ENCODE measurements at regions not wholly inside any gene's neighbourhood (a gene's known extent, or its start where the extent isn't known, plus 50 kb on each side); places are given as distances from the start of the nearest gene placed in this dataset.
A peak's percentile ranks its signal among the peaks of the same experiment; 100 is the strongest.
"Not testable (repeated sequence)": the region's sequence is repeated elsewhere in the genome, so short reads cannot be mapped to it uniquely, and the experiment has no call there.

- not testable (repeated sequence) for DNase-seq
Observed at GRCh38 chr2:90052113-90052631, 1360.7 kb downstream of the RPIA start.

- DNase-seq, result peak in 6 of 56 donors; percentile 0 to 31 (median 4)
Observed at GRCh38 chr2:90069290-90069894, 1377.9 kb downstream of the RPIA start.

GRCh38 chr2:90076311-90076710 is 1384.8 kb downstream of the RPIA start:
- no peak for DNase-seq

- no peak for DNase-seq
Observed at GRCh38 chr2:90077948-90078347, 1386.5 kb downstream of the RPIA start.

GRCh38 chr2:90079374-90079773 is 1387.9 kb downstream of the RPIA start:
- no peak for DNase-seq

GRCh38 chr2:90087792-90088191 is 1396.3 kb downstream of the RPIA start:
- DNase-seq, result not testable (repeated sequence)

GRCh38 chr2:90093571-90094270 is 1402.2 kb downstream of the RPIA start:
- not testable (repeated sequence) for DNase-seq

- not testable (repeated sequence) for DNase-seq
Observed at GRCh38 chr2:90097617-90098016, 1406.1 kb downstream of the RPIA start.

GRCh38 chr2:90105142-90105541 is 1413.7 kb downstream of the RPIA start:
- not testable (repeated sequence) for DNase-seq

- DNase-seq, result not testable (repeated sequence)
Observed at GRCh38 chr2:90123409-90123808, 1431.9 kb downstream of the RPIA start.

GRCh38 chr2:90139046-90139445 is 1447.6 kb downstream of the RPIA start:
- DNase-seq, result not testable (repeated sequence)

GRCh38 chr2:90141558-90141957 is 1450.1 kb downstream of the RPIA start:
- not testable (repeated sequence) for DNase-seq

GRCh38 chr2:90151805-90152204 is 1460.3 kb downstream of the RPIA start:
- DNase-seq, result peak in 1 of 56 donors; percentile 14

GRCh38 chr2:90170978-90171377 is 1479.5 kb downstream of the RPIA start:
- not testable (repeated sequence) for DNase-seq

GRCh38 chr2:90173081-90173480 is 1481.6 kb downstream of the RPIA start:
- peak in 5 of 56 donors; percentile 0 to 33 (median 4) for DNase-seq

- DNase-seq, result not testable (repeated sequence)
Observed at GRCh38 chr2:90179591-90179990, 1488.1 kb downstream of the RPIA start.

GRCh38 chr2:90207454-90208058 is 1516.1 kb downstream of the RPIA start:
- no peak for DNase-seq

GRCh38 chr2:90209009-90209408 is 1517.5 kb downstream of the RPIA start:
- DNase-seq, result no peak

- DNase-seq, result no peak
Observed at GRCh38 chr2:90209806-90210205, 1518.3 kb downstream of the RPIA start.

GRCh38 chr2:90215880-90216279 is 1524.4 kb downstream of the RPIA start:
- DNase-seq, result not testable (repeated sequence)

- DNase-seq, result not testable (repeated sequence)
Observed at GRCh38 chr2:90216801-90217200, 1525.3 kb downstream of the RPIA start.

GRCh38 chr2:90218534-90218933 is 1527.1 kb downstream of the RPIA start:
- DNase-seq, result not testable (repeated sequence)
